Activated T-cell treated with anti-CD3 and anti-CD28 coated beads, Interleukin-2, amount 50 U/mL, for 72 hours (primary cell): ENCODE measurements at regions not wholly inside any gene's neighbourhood (a gene's known extent, or its start where the extent isn't known, plus 50 kb on each side); places are given as distances from the start of the nearest gene placed in this dataset.

Source experiments
- ATAC-seq, 2 donors: fragments of 150-1000 bp; cut with Tn5 transposase; replicated peaks in 1 of 2; 2 replicates each; pipeline ENCODE4 v1.10.0; 2021; ENCODE audit warnings: moderate library complexity in 2 of 2, mild to moderate bottlenecking in 1 of 2
- DNase-seq, 2 donors: peaks; one replicate each; pipeline ENCODE4 v3.0.0; 2021 to 2022; ENCODE audit warnings: mixed read lengths in 1 of 2
- H3K27ac Mint-ChIP-seq: one replicate; pipeline ENCODE4 v1.8.0; 2022; ENCODE audit warnings: mild to moderate bottlenecking, moderate library complexity, mixed read lengths
- H3K27me3 Mint-ChIP-seq: one replicate; pipeline ENCODE4 v1.8.0; 2022; ENCODE audit warnings: low read depth, mixed read lengths
- H3K36me3 Mint-ChIP-seq, 2 donors: one replicate each; pipeline ENCODE4 v1.8.0; 2022; ENCODE audit warnings: mixed read lengths in 2 of 2, mild to moderate bottlenecking in 1 of 2; ENCODE audit not compliant: insufficient read depth in 2 of 2
- H3K4me1 Mint-ChIP-seq: one replicate; pipeline ENCODE4 v1.8.0; 2022; ENCODE audit warnings: low read depth, mixed read lengths
- H3K4me3 Mint-ChIP-seq, 2 donors: one replicate each; pipeline ENCODE4 v1.8.0; 2022; ENCODE audit warnings: mild to moderate bottlenecking in 2 of 2, mixed read lengths in 2 of 2, moderate library complexity in 2 of 2
- H3K9me3 Mint-ChIP-seq, 2 donors: one replicate each; pipeline ENCODE4 v1.8.0; 2022; ENCODE audit warnings: mixed read lengths in 2 of 2

- Mint-ChIP-seq H3K4me1 (no peaks in the 10 kb centered on the region), H3K27me3 (no peaks in the 10 kb centered on the region), H3K36me3 (no peaks in the 10 kb centered on the region), H3K9me3 (peaks cover 1 to 3% of the 10 kb centered on the region in 2 donors), H3K4me3 (no peak overlapping the region), H3K27ac (no peak overlapping the region)
- ATAC-seq: no peak
- DNase-seq: no peak
These were observed 1255.5 kb upstream of the SLC10A2 start for GRCh38 chr13:104321756-104322155.

DNA sequence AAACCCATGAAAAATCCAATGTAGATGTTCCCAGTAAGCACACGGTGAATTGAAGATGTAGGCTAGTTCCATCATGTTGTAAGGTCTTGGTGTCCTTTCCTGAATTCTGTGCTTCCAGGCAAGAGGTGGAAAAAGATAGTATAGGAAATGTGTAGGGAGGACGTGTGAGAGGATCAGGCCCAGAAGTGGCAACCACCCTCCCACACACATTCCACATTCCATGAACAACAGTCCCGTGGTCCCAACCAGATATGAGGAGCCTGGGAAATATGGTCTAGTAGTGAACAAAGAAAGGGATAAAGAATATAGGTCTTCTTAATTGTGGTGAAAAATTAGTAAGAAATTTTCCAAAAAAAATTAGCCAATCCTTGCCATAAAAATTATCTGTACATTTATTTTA is 1254.2 kb upstream of the SLC10A2 start:
- ATAC-seq (no peak), DNase-seq (no peak)
- Mint-ChIP-seq H3K4me3 (no peak overlapping the region), H3K27ac (no peak overlapping the region), H3K36me3 (no peaks in the 10 kb centered on the region), H3K27me3 (no peaks in the 10 kb centered on the region), H3K9me3 (peaks cover 1 to 3% of the 10 kb centered on the region in 2 donors), H3K4me1 (no peaks in the 10 kb centered on the region)

- Mint-ChIP-seq H3K4me3 (no peak overlapping the region), H3K27me3 (no peaks in the 10 kb centered on the region), H3K4me1 (no peaks in the 10 kb centered on the region), H3K36me3 (no peaks in the 10 kb centered on the region), H3K27ac (no peak overlapping the region), H3K9me3 (peaks cover 1 to 7% of the 10 kb centered on the region in 2 donors)
- DNase-seq: no peak
- no peak for ATAC-seq
These were observed 1251.9 kb upstream of the SLC10A2 start for GRCh38 chr13:104318121-104318520.

GRCh38 chr13:104315606-104316005 is 1249.4 kb upstream of the SLC10A2 start:
- no peak for ATAC-seq
- peaks cover 5 to 12% of the 10 kb centered on the region in 2 donors for H3K9me3 Mint-ChIP-seq
- H3K4me1 Mint-ChIP-seq: no peaks in the 10 kb centered on the region
- no peak for DNase-seq
- no peak overlapping the region for H3K27ac Mint-ChIP-seq
- no peaks in the 10 kb centered on the region for H3K36me3 Mint-ChIP-seq
- no peaks in the 10 kb centered on the region for H3K27me3 Mint-ChIP-seq
- H3K4me3 Mint-ChIP-seq: no peak overlapping the region

- no peak for DNase-seq
- Mint-ChIP-seq H3K4me3 (no peak overlapping the region), H3K27ac (no peak overlapping the region), H3K9me3 (peaks cover 5 to 10% of the 10 kb centered on the region in 2 donors), H3K27me3 (no peaks in the 10 kb centered on the region), H3K36me3 (no peaks in the 10 kb centered on the region), H3K4me1 (no peaks in the 10 kb centered on the region)
- no peak for ATAC-seq
These were observed 1248.8 kb upstream of the SLC10A2 start for GRCh38 chr13:104314926-104315535.

DNA sequence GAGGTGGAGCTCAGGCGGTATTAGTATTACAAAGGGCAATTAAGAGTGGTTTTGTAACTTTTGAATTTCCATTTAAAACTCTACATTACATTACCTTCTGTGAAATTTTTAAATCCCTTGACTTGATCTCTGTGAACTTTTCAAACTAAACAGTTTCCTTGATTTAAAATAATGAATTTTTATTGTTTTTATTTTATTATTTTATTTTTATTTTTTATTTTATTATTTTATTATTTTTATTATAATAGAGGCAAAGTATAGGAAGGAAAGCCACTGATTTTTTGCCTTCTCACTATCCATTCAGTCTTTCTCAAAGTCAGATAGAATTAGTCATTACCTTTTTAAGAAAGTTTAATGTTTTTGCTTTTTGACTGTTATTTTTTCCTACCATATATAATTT is 1248.1 kb upstream of the SLC10A2 start:
- H3K4me3 Mint-ChIP-seq: no peak overlapping the region
- H3K4me1 Mint-ChIP-seq: no peaks in the 10 kb centered on the region
- H3K9me3 Mint-ChIP-seq: peaks cover 5 to 8% of the 10 kb centered on the region in 2 donors
- DNase-seq (no peak), ATAC-seq (no peak)
- no peaks in the 10 kb centered on the region for H3K36me3 Mint-ChIP-seq
- H3K27ac Mint-ChIP-seq: no peak overlapping the region
- H3K27me3 Mint-ChIP-seq: no peaks in the 10 kb centered on the region

DNA sequence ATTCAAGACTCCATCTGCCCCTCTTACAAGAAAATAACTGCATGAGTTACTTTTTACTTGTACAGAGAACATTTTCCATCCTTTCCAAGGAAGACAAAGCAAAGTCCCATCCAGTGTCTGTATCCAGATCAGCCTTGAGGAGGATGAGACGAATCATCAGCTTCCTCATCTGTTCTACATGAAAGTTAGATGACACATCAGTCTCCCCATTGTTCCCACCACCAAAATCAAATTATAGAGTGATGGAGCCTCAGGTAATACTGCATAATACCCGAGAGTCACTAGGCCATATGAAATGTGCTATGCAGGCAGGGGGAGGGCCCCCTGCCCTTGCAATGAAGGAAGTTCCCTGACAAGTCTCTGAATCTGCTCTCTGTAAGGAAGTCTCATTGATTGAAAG is 1244.6 kb upstream of the SLC10A2 start:
- Mint-ChIP-seq H3K27ac (no peak overlapping the region), H3K4me3 (no peak overlapping the region), H3K4me1 (no peaks in the 10 kb centered on the region), H3K27me3 (no peaks in the 10 kb centered on the region), H3K9me3 (peaks cover 4 to 13% of the 10 kb centered on the region in 2 donors), H3K36me3 (no peaks in the 10 kb centered on the region)
- ATAC-seq (no peak), DNase-seq (no peak)

GRCh38 chr13:104309431-104309830 is 1243.2 kb upstream of the SLC10A2 start:
- ATAC-seq: no peak
- no peaks in the 10 kb centered on the region for H3K4me1 Mint-ChIP-seq
- peaks cover 4 to 13% of the 10 kb centered on the region in 2 donors for H3K9me3 Mint-ChIP-seq
- no peaks in the 10 kb centered on the region for H3K27me3 Mint-ChIP-seq
- H3K4me3 Mint-ChIP-seq: no peak overlapping the region
- DNase-seq: no peak
- no peaks in the 10 kb centered on the region for H3K36me3 Mint-ChIP-seq
- no peak overlapping the region for H3K27ac Mint-ChIP-seq

GRCh38 chr13:104301171-104301975 is 1235.2 kb upstream of the SLC10A2 start:
- Mint-ChIP-seq H3K4me1 (no peaks in the 10 kb centered on the region), H3K27ac (no peak overlapping the region), H3K27me3 (no peaks in the 10 kb centered on the region)

GRCh38 chr13:104297075-104297474 is 1230.9 kb upstream of the SLC10A2 start:
- no peak for ATAC-seq
- no peaks in the 10 kb centered on the region for H3K27me3 Mint-ChIP-seq
- H3K9me3 Mint-ChIP-seq: peaks cover 0 to 4% of the 10 kb centered on the region in 2 donors

More at GRCh38 chr13:104301171-104301975, 1235.2 kb upstream of the SLC10A2 start:
- no peaks in the 10 kb centered on the region for H3K36me3 Mint-ChIP-seq
- H3K4me3 Mint-ChIP-seq: no peak overlapping the region
- peaks cover 5 to 9% of the 10 kb centered on the region in 2 donors for H3K9me3 Mint-ChIP-seq
- ATAC-seq (no peak), DNase-seq (no peak)

GRCh38 chr13:104296286-104296685 is 1230.1 kb upstream of the SLC10A2 start:
- H3K36me3 Mint-ChIP-seq: no peaks in the 10 kb centered on the region
- H3K9me3 Mint-ChIP-seq: peaks cover 0 to 4% of the 10 kb centered on the region in 2 donors
- no peak for DNase-seq
- no peak overlapping the region for H3K4me3 Mint-ChIP-seq
- ATAC-seq: no peak
- H3K27me3 Mint-ChIP-seq: no peaks in the 10 kb centered on the region
- no peaks in the 10 kb centered on the region for H3K4me1 Mint-ChIP-seq
- no peak overlapping the region for H3K27ac Mint-ChIP-seq

More at GRCh38 chr13:104297075-104297474, 1230.9 kb upstream of the SLC10A2 start:
- no peak for DNase-seq
- Mint-ChIP-seq H3K27ac (no peak overlapping the region), H3K4me3 (no peak overlapping the region), H3K4me1 (no peaks in the 10 kb centered on the region), H3K36me3 (no peaks in the 10 kb centered on the region)

DNA sequence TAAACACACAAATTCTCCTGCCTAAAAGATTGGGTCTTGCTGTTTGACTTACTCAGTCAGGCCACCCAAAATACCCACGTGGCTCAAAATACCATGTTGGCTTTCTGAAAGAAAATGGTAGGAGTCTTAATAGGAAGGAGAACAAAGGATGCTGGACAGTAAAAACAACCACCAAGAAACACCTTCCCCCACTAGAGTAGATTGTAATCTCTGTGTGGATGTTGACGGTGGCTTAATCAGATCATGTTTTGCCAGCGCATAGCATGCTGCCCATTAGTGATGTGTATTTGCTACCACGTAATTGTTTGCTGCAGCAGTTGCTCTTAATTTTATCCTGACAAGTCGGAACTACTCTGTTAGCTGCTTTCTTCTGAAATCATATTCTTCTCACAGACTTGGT is 1229.3 kb upstream of the SLC10A2 start:
- Mint-ChIP-seq H3K27me3 (no peaks in the 10 kb centered on the region), H3K4me1 (no peaks in the 10 kb centered on the region), H3K9me3 (peaks cover 0 to 4% of the 10 kb centered on the region in 2 donors), H3K27ac (no peak overlapping the region), H3K4me3 (no peak overlapping the region), H3K36me3 (no peaks in the 10 kb centered on the region)
- no peak for ATAC-seq
- DNase-seq: no peak

DNA sequence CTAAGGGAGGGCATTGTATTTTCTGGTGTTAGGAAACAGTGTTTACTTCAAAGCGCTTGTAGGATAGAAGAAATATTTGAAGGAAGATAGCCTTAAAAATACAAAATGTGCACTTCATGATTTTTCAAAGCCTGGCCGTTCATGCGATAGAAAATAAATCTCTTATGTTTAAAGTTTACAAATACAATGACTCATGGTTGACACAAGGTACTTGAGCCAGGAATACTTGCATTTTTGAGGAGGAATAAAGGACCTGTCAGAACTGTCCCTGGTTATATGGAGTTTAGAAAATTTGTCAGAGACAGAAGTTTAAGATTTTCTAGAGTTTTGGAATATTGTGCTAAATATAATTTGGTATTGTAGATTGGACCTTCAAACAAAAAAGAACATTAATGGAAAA is 1223.2 kb upstream of the SLC10A2 start:
- peaks cover 2% of the 10 kb centered on the region in 2 donors for H3K9me3 Mint-ChIP-seq
- no peaks in the 10 kb centered on the region for H3K36me3 Mint-ChIP-seq
- no peaks in the 10 kb centered on the region for H3K4me1 Mint-ChIP-seq
- DNase-seq (no peak), ATAC-seq (no peak)
- no peak overlapping the region for H3K27ac Mint-ChIP-seq
- H3K27me3 Mint-ChIP-seq: no peaks in the 10 kb centered on the region
- H3K4me3 Mint-ChIP-seq: no peak overlapping the region
